H7 (cell line): ENCODE measurements at regions not wholly inside any gene's neighbourhood (a gene's known extent, or its start where the extent isn't known, plus 50 kb on each side); places are given as distances from the start of the nearest gene placed in this dataset.

Experiments
- DNase-seq: peaks from one replicate; pipeline ENCODE4 v3.0.0; 2012
- H3K27me3 ChIP-seq: 2 replicates; pipeline ENCODE4 v1.6.0; 2011; ENCODE audit warnings: mild to moderate bottlenecking, low read length; ENCODE audit not compliant: control insufficient read depth, insufficient read depth
- H3K36me3 ChIP-seq: replicated peaks from 2 replicates; pipeline ENCODE4 v1.5.1; 2011; ENCODE audit warnings: low read length; ENCODE audit not compliant: control insufficient read depth, insufficient read depth
- H3K4me3 ChIP-seq: 2 replicates; pipeline ENCODE4 v1.5.1; 2011; ENCODE audit warnings: low read depth, mild to moderate bottlenecking, control low read depth, low read length, moderate library complexity; ENCODE audit not compliant: insufficient read depth

DNA sequence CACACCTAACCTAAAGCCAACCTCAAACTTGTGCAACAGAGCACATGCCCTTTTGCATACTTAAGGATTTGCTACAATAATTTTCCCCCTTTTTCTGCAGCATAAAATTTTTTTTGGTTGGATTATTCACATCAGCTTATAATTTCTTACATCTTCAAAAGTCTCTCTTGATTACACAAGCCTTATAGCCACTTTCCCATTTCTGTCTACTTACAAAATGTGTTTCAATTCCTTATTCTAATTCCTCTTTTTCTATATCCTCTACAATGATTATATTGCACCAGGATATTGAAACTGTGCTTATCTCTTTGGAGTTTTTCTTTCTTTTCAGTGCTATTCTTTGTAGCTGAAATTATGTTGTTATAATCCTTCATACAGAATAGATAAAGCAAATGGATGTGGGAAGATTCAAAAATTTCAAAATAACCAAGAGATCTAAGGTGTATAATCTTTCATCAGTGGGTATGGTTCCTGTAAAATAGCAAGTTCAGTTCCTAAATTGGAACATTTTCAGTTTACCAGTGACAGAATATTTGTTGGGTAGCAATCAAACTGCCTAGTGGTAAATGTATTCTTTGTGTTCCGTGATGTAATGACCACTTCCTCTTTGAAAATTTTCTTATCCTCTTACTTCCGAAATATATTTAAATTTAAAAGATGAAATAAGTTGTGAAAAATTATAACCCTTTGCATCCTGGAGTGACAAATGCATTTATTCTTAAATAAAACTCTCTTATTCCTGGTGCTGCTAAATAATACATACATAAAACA, 386.8 kb upstream of the CHD1 start:
- H3K27me3 ChIP-seq, result no peaks in the 10 kb centered on the region
- no peak for DNase-seq
- no peaks in the 10 kb centered on the region for H3K36me3 ChIP-seq
- H3K4me3 ChIP-seq, result no peak overlapping the region

DNA sequence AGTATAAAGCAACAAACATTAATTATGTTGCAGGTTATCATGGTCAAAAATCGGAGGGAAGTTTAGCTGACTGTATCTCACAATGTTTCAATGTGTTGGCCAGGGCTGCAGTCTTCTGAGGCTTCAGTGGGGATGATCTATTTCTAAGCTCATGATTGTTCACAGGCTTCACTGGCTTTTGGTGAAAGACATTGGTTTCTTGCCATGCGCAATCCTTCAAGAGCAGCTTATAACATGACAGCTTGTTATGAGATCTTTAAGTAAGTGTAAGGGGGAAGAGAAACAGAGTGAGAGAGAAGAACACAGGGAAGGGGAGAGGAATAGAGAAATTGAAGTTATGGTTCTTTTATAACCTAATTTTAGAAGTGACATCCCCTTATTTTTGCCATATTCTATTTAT, 385.9 kb upstream of the CHD1 start:
- no peak overlapping the region for H3K4me3 ChIP-seq
- DNase-seq, result no peak
- no peaks in the 10 kb centered on the region for H3K27me3 ChIP-seq
- no peaks in the 10 kb centered on the region for H3K36me3 ChIP-seq

GRCh38 chr5:99308131-99308530, 379.3 kb upstream of the CHD1 start:
- no peaks in the 10 kb centered on the region for H3K36me3 ChIP-seq
- no peaks in the 10 kb centered on the region for H3K27me3 ChIP-seq
- H3K4me3 ChIP-seq, result no peak overlapping the region
- DNase-seq, result no peak

DNA sequence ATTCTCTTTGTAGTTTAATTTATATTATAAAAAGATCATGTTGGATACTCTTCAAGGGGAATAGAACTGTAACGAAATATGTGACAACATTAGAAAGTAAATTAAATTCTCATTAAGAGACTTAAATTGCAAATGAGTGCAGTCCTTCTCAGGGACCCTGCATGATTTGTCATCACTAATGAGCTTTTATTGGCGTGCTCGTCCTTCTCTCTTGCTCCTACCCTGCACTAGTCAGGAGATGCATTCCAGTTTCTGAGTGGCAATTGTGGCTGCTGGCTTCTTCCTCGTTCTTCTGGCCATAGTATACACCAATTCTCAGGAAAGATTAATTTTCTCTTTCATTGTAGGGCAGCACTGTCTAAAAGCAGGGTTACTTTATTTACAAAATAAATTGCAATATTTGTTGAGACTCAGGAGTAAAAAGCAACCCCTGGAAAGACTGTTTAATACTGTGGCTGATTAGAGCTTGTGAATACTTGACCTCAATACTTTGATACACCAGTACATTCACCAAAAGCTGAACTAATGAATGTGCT, 376.3 kb upstream of the CHD1 start:
- Histone ChIP-seq H3K36me3 (no peaks in the 10 kb centered on the region), H3K27me3 (no peaks in the 10 kb centered on the region), H3K4me3 (no peak overlapping the region)
- no peak for DNase-seq

DNA sequence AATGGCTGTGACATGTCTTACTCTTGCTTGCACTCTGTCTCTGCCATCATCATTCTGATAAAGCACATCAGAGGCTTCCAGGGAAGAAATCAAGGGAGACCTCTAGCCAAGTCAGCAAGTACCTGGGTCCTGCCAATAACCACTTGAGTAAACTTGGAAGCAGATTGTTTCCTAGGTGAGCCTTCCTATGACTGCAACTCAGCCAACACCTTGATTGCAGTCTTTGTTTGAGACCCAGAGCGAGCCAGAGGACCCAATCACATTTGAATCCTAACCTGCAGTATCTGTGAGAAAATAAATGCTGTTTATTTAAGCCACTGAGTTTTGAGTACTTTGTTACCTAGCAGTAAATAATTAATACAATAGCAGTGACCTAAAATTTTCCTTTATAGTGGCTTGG, 356.8 kb upstream of the CHD1 start:
- Histone ChIP-seq H3K4me3 (no peak overlapping the region), H3K36me3 (no peaks in the 10 kb centered on the region), H3K27me3 (no peaks in the 10 kb centered on the region)
- DNase-seq, result no peak

- DNase-seq, result no peak
Observed at GRCh38 chr5:99275128-99275527, 346.3 kb upstream of the CHD1 start.

GRCh38 chr5:99272576-99272975, 343.8 kb upstream of the CHD1 start:
- Histone ChIP-seq H3K36me3 (no peaks in the 10 kb centered on the region), H3K27me3 (no peaks in the 10 kb centered on the region), H3K4me3 (no peak overlapping the region)
- no peak for DNase-seq

More at GRCh38 chr5:99275128-99275527, 346.3 kb upstream of the CHD1 start:
- Histone ChIP-seq H3K27me3 (no peaks in the 10 kb centered on the region), H3K4me3 (no peak overlapping the region), H3K36me3 (no peaks in the 10 kb centered on the region)

- DNase-seq, result no peak
- Histone ChIP-seq H3K27me3 (no peaks in the 10 kb centered on the region), H3K36me3 (no peaks in the 10 kb centered on the region), H3K4me3 (no peak overlapping the region)
Observed at GRCh38 chr5:99258819-99259218, 330.0 kb upstream of the CHD1 start.

GRCh38 chr5:99248066-99248465, 319.3 kb upstream of the CHD1 start:
- DNase-seq, result no peak
- Histone ChIP-seq H3K4me3 (no peak overlapping the region), H3K27me3 (no peaks in the 10 kb centered on the region)

DNA sequence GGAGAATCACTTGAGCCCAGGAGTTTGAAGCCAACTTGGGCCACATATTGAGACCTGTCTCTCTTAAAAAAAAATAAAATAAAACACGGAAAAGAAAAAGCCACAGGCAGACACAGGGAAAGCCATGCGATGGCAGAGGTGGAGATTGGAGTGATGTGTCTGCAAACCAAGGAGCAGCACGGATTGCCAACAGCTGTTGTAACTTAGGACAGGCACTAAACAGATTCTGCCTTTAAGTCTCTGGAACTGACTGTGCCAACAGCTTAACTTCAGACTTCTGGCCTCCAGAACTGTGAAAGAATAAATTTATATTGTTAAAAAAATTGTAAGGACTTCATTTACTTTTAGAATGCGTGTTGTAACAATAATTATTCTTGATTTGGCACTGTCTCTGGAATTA, 318.5 kb upstream of the CHD1 start:
- H3K27me3 ChIP-seq, result no peaks in the 10 kb centered on the region
- no peaks in the 10 kb centered on the region for H3K36me3 ChIP-seq
- H3K4me3 ChIP-seq, result no peak overlapping the region
- DNase-seq, result no peak

More at GRCh38 chr5:99248066-99248465, 319.3 kb upstream of the CHD1 start:
- H3K36me3 ChIP-seq, result no peaks in the 10 kb centered on the region

GRCh38 chr5:99243111-99243510, 314.3 kb upstream of the CHD1 start:
- Histone ChIP-seq H3K36me3 (no peaks in the 10 kb centered on the region), H3K27me3 (no peaks in the 10 kb centered on the region), H3K4me3 (no peak overlapping the region)
- DNase-seq, result no peak

GRCh38 chr5:99239826-99240360, 311.1 kb upstream of the CHD1 start:
- no peaks in the 10 kb centered on the region for H3K36me3 ChIP-seq
- no peaks in the 10 kb centered on the region for H3K27me3 ChIP-seq
- H3K4me3 ChIP-seq, result no peak overlapping the region
- DNase-seq, result no peak

- Histone ChIP-seq H3K4me3 (no peak overlapping the region), H3K27me3 (no peaks in the 10 kb centered on the region), H3K36me3 (no peaks in the 10 kb centered on the region)
- DNase-seq, result no peak
Observed at GRCh38 chr5:99191206-99191745, 262.5 kb upstream of the CHD1 start.

DNA sequence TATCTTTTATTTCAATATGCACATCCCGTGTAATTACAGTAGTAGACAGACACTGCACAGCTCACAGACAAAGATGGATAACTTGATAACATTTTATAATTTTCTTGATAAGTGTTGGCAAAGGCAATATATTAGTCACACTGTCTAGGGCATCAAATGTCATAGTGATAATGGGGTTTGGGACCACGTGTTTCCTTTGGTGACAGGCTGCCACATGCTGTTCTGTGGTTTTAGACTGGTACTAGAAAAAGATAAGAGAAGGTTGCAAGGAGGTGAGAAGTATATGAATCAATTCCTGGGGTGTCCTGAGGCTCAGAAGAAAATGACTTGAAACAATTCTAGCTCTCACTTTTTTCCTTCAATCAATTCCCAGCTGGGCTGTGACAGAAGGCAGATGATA, 258.8 kb upstream of the CHD1 start:
- no peak for DNase-seq
- no peak overlapping the region for H3K4me3 ChIP-seq
- H3K27me3 ChIP-seq, result no peaks in the 10 kb centered on the region
- no peaks in the 10 kb centered on the region for H3K36me3 ChIP-seq

DNA sequence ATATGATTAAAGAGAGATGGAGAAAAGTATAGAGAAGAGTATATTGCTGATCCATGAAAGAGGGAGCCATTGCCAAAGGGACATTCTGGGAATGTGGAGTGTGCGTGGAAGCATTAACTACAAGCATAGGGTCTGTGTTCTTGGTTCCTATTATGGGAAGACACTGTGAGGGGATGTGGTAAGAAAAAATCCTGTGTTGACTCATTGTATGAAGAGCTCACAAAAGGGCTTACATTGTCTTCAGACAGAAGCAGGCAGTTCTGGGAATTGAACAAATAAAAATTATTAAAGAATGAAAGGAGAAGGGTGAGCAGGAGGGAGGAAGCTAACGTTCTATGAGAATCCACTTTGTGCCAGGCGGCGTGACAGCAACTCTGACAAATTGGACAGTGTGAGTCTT, 250.4 kb upstream of the CHD1 start:
- Histone ChIP-seq H3K4me3 (no peak overlapping the region), H3K36me3 (no peaks in the 10 kb centered on the region), H3K27me3 (no peaks in the 10 kb centered on the region)
- no peak for DNase-seq
